ENCODE measurements at regions not wholly inside any gene's neighbourhood (a gene's known extent, or its start where the extent isn't known, plus 50 kb on each side); places are given as distances from the start of the nearest gene placed in this dataset.

DNA sequence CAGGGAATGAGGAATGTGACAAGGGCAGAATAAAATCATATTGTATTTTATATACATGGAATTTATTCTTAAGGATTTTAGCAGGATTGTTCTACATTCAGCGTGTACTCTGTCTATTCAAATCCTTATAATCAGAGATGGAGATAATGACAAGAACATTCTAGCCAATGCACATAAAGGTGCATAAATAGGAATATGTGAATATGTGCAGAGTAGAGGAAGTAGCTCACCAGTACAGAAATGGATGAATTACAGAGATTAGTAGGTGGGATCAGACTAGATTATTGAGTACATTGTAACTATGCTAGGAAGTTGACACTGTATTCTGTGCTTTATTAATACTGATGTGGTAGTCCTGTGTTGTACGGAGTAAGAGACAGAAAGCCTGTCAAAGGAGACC is 1308.8 kb downstream of the FAM181B start:
- no peak overlapping the region for H4K91ac ChIP-seq (ENCODE audit: insufficient read depth, low read depth, low read length)
- H2BK15ac ChIP-seq (ENCODE audit: low read depth, low read length): no peak overlapping the region
- no peak overlapping the region for H4K5ac ChIP-seq (ENCODE audit: low read depth, low read length)
- H3K9me3 ChIP-seq (ENCODE audit: control insufficient read depth, insufficient read depth, low read length): 0 out of 2 replicates have a peak, but pooled peaks cover 2% of the 10 kb centered on the region
- no peak overlapping the region for H4K8ac ChIP-seq (ENCODE audit: low read depth in 2 of 2, low read length in 2 of 2)
- H3K56ac ChIP-seq (ENCODE audit: extremely low read depth, insufficient read depth, low read length): no peak overlapping the region
- H3K14ac ChIP-seq (replicated peaks; ENCODE audit: low read depth, low read length): no peak overlapping the region
- H3K4ac ChIP-seq (ENCODE audit: low read depth, low read length): no peak overlapping the region
- no peak overlapping the region for H2AK9ac ChIP-seq (replicated peaks; ENCODE audit: low read depth, low read length, poor library complexity)
- no peak overlapping the region for H3K4me2 ChIP-seq (ENCODE audit: low read depth, low read length)
- H3K23ac ChIP-seq (ENCODE audit: low read depth, low read length): no peak overlapping the region
- H3K27me3 ChIP-seq (ENCODE audit: control insufficient read depth, insufficient read depth, low read length): no peaks in the 10 kb centered on the region
- no CpG with 5 or more reads among the region's 2 CpGs for WGBS, 2 experiments (ENCODE audit: extremely low coverage in 2 of 2, insufficient read length in 1 of 2)
- no peak overlapping the region for H2BK20ac ChIP-seq (ENCODE audit: low read depth, low read length)
- dilution Hi-C loops (cut with HindIII; ENCODE audit: low sequenced_read_pairs, unreplicated experiment): no loop called here
- no peaks in the 10 kb centered on the region for H4K20me1 ChIP-seq (ENCODE audit: insufficient read depth, low read length)
- in situ Hi-C loops (cut with MboI; ENCODE audit: low sequenced_read_pairs): no loop called here
- intact Hi-C loops (cut with micrococcal nuclease): no loop called here
- no peak for ATAC-seq (ENCODE audit: low read depth)
- no peak overlapping the region for H3K27ac ChIP-seq (ENCODE audit: insufficient read depth, low read length)
- no TSS peak for BruUV-seq (replicated peaks)
- no peak overlapping the region for H2BK5ac ChIP-seq (ENCODE audit: low read depth, low read length, poor library complexity, severe bottlenecking)
- POLR2A ChIA-PET (ENCODE audit: unreplicated experiment): no interaction called here
- no peak overlapping the region for H2BK120ac ChIP-seq (ENCODE audit: low read depth, low read length)
- H3K9me1 ChIP-seq (ENCODE audit: insufficient read depth, low read length): no peaks in the 10 kb centered on the region
- DNase-seq: no peak
- no peak overlapping the region for H2AFZ ChIP-seq (replicated peaks; ENCODE audit: low read length, poor library complexity)
- no peaks in the 10 kb centered on the region for H3K36me3 ChIP-seq (ENCODE audit: control insufficient read depth, insufficient read depth, low read length)
- H3K9ac ChIP-seq (ENCODE audit: low read depth, low read length): no peak overlapping the region
- H3K18ac ChIP-seq (ENCODE audit: low read depth, low read length): no peak overlapping the region
- CTCF ChIA-PET: no interaction called here
- TF ChIP-seq SMC3 (IDR thresholded peaks at IDR 0.05; ENCODE audit: low read depth, low read length) (no peak), FOS (IDR thresholded peaks at IDR 0.05; ENCODE audit: low read depth, low read length) (no peak), NFE2L2 (IDR thresholded peaks at IDR 0.05; ENCODE audit: low read depth, low read length) (no peak), MAZ (IDR thresholded peaks at IDR 0.05; ENCODE audit: borderline replicate concordance, low read depth, low read length) (no peak)
- TF ChIP-seq, protein P1, sequence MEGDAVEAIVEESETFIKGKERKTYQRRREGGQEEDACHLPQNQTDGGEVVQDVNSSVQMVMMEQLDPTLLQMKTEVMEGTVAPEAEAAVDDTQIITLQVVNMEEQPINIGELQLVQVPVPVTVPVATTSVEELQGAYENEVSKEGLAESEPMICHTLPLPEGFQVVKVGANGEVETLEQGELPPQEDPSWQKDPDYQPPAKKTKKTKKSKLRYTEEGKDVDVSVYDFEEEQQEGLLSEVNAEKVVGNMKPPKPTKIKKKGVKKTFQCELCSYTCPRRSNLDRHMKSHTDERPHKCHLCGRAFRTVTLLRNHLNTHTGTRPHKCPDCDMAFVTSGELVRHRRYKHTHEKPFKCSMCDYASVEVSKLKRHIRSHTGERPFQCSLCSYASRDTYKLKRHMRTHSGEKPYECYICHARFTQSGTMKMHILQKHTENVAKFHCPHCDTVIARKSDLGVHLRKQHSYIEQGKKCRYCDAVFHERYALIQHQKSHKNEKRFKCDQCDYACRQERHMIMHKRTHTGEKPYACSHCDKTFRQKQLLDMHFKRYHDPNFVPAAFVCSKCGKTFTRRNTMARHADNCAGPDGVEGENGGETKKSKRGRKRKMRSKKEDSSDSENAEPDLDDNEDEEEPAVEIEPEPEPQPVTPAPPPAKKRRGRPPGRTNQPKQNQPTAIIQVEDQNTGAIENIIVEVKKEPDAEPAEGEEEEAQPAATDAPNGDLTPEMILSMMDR (conservative IDR thresholded peaks at IDR 0.05; ENCODE audit: low read depth, low read length): no peak
- TF ChIP-seq, protein P2, sequence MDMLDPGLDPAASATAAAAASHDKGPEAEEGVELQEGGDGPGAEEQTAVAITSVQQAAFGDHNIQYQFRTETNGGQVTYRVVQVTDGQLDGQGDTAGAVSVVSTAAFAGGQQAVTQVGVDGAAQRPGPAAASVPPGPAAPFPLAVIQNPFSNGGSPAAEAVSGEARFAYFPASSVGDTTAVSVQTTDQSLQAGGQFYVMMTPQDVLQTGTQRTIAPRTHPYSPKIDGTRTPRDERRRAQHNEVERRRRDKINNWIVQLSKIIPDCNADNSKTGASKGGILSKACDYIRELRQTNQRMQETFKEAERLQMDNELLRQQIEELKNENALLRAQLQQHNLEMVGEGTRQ (IDR thresholded peaks at IDR 0.05; ENCODE audit: low read depth, low read length): no peak
- TF ChIP-seq, protein P3, sequence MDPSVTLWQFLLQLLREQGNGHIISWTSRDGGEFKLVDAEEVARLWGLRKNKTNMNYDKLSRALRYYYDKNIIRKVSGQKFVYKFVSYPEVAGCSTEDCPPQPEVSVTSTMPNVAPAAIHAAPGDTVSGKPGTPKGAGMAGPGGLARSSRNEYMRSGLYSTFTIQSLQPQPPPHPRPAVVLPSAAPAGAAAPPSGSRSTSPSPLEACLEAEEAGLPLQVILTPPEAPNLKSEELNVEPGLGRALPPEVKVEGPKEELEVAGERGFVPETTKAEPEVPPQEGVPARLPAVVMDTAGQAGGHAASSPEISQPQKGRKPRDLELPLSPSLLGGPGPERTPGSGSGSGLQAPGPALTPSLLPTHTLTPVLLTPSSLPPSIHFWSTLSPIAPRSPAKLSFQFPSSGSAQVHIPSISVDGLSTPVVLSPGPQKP (IDR thresholded peaks at IDR 0.05; ENCODE audit: borderline replicate concordance, low read depth, low read length): no peak
- no peak overlapping the region for H3K4me3 ChIP-seq (ENCODE audit: insufficient read depth, low read depth, low read length)
- H3K79me1 ChIP-seq (ENCODE audit: low read depth in 1 of 2, low read length in 2 of 2): no peaks in the 10 kb centered on the region
- H2AK5ac ChIP-seq (ENCODE audit: low read depth, low read length): no peak overlapping the region
- H3K4me1 ChIP-seq (ENCODE audit: control insufficient read depth, insufficient read depth, low read length): no peaks in the 10 kb centered on the region
